HepG2 (cell line): ENCODE measurements at regions not wholly inside any gene's neighbourhood (a gene's known extent, or its start where the extent isn't known, plus 50 kb on each side); places are given as distances from the start of the nearest gene placed in this dataset.

Source experiments
- ATAC-seq: fragments of 200-7000 bp; cut with Tn5 transposase; 3 replicates; pipeline ENCODE4 v1.9.1; 2020; ENCODE audit warnings: mild to moderate bottlenecking, moderate library complexity
- BruUV-seq: library from RNA; stranded (reverse); fragments of 400-500 nt; replicated peaks from 2 replicates; lab custom pipeline; 2021; lab: Mats Ljungman, UMichigan
- CTCF ChIA-PET: fragments of 300-600 bp; formaldehyde crosslinking; extraction: SDS; loops from one replicate; lab custom pipeline; 2021; ENCODE audit warnings: low total read pairs, inconsistent platforms, low intra/inter-chr PET ratio; lab: Yijun Ruan, JAX
- POLR2A ChIA-PET: fragments of 350-600 bp; sonication (Branson Sonifier 250); formaldehyde crosslinking; loops from one replicate; lab custom pipeline; 2020; ENCODE audit warnings: antibody characterized with exemption, inconsistent platforms; lab: Yijun Ruan, JAX
- DNase-seq: peaks from one replicate; pipeline ENCODE4 v3.0.0-alpha.2; 2015; ENCODE audit warnings: low spot score
- FAIRE-seq: peaks from 3 replicates; lab custom pipeline; 2011; peaks lifted over from hg19 to GRCh38; lab: Jason Lieb, UNC
- H2AFZ ChIP-seq: one replicate; pipeline ENCODE4 v1.6.1; 2011; ENCODE audit warnings: low read length, inconsistent platforms
- H3K27ac ChIP-seq: fragments of 300-600 bp; 3 replicates; pipeline ENCODE4 v1.8.0; 2011; ENCODE audit warnings: mixed run types, mild to moderate bottlenecking, mixed read lengths, low read length, inconsistent platforms; ENCODE audit not compliant: insufficient read depth; ENCODE audit errors: extremely low read length
- H3K27me3 ChIP-seq, 2 experiments: fragments of 200-600 bp in 1 of 2; 2 replicates in 1 of 2; 3 replicates in 1 of 2; pipeline versions ENCODE4 v1.6.0 to v1.8.0; 2011; ENCODE audit warnings: low read length in 2 of 2, mild to moderate bottlenecking in 2 of 2, moderate library complexity in 2 of 2, inconsistent platforms in 1 of 2; ENCODE audit not compliant: insufficient read depth in 2 of 2, control insufficient read depth in 1 of 2
- H3K36me3 ChIP-seq, 2 experiments: fragments of 200-600 bp in 1 of 2; replicated peaks in 1 of 2; 2 replicates in 1 of 2; 3 replicates in 1 of 2; pipeline versions ENCODE4 v1.5.1 to v1.8.0; 2011; ENCODE audit warnings: low read length in 2 of 2, inconsistent platforms in 1 of 2; ENCODE audit not compliant: insufficient read depth in 2 of 2, control insufficient read depth in 1 of 2
- H3K4me1 ChIP-seq: 2 replicates; pipeline ENCODE4 v1.5.1; 2012; ENCODE audit warnings: low read length, inconsistent platforms; ENCODE audit not compliant: insufficient read depth
- H3K4me2 ChIP-seq: 2 replicates; pipeline ENCODE4 v1.6.0; 2011; ENCODE audit warnings: low read depth, low read length, inconsistent platforms
- H3K4me3 ChIP-seq, 3 experiments: fragments of 200-600 bp in 1 of 3; sonication (generic), shearing (Covaris generic) in 1 of 3; replicated peaks in 1 of 3; 2 replicates each; pipeline ENCODE4 v1.5.1; 2011 to 2016; ENCODE audit warnings: low read length in 3 of 3, inconsistent platforms in 2 of 3, low read depth in 2 of 3, mild to moderate bottlenecking in 2 of 3, control low read depth in 1 of 3, mixed read lengths in 1 of 3; ENCODE audit not compliant: insufficient read depth in 1 of 3
- H3K79me2 ChIP-seq: one replicate; pipeline ENCODE4 v1.6.1; 2011; ENCODE audit warnings: low read length, inconsistent platforms; ENCODE audit not compliant: insufficient read depth
- H3K9ac ChIP-seq: 2 replicates; pipeline ENCODE4 v1.6.0; 2011; ENCODE audit warnings: mild to moderate bottlenecking, low read depth, low read length, inconsistent platforms; ENCODE audit not compliant: insufficient read depth
- H3K9me3 ChIP-seq: 2 replicates; pipeline ENCODE4 v1.5.1; 2012; ENCODE audit warnings: mild to moderate bottlenecking, low read length
- H4K20me1 ChIP-seq: 2 replicates; pipeline ENCODE4 v1.6.0; 2011; ENCODE audit warnings: inconsistent platforms, mild to moderate bottlenecking, low read length, moderate library complexity; ENCODE audit not compliant: insufficient read depth
- BORCS8-MEF2B ChIP-seq: sonication (generic); formaldehyde crosslinking; IDR thresholded peaks from 2 replicates; pipeline ENCODE4 v1.8.0; 2022; ENCODE audit warnings: mild to moderate bottlenecking, missing genetic modification reagents
- ESRRA ChIP-seq: sonication (generic); formaldehyde crosslinking; IDR thresholded peaks from 2 replicates; pipeline ENCODE4 v1.5.1; 2020; ENCODE audit warnings: mild to moderate bottlenecking, low read depth, missing genetic modification reagents
- KDM1A ChIP-seq: IDR thresholded peaks from 2 replicates; pipeline ENCODE4 v1.6.1; 2016; ENCODE audit warnings: missing compliant biosample characterization
- NFE2L1 ChIP-seq: sonication (generic); formaldehyde crosslinking; IDR thresholded peaks from 2 replicates; pipeline ENCODE4 v1.4.0; 2020; ENCODE audit warnings: missing genetic modification reagents, mild to moderate bottlenecking, borderline replicate concordance
- NFIB ChIP-seq: sonication (generic); formaldehyde crosslinking; IDR thresholded peaks from 2 replicates; pipeline ENCODE4 v1.9.0; 2021; ENCODE audit warnings: missing genetic modification reagents, mild to moderate bottlenecking, borderline replicate concordance
- RFX1 ChIP-seq: fragments of 450-650 bp; IDR thresholded peaks from 2 replicates; pipeline ENCODE4 v1.6.1; 2017
- RFX3 ChIP-seq: IDR thresholded peaks from 2 replicates; pipeline ENCODE4 v1.6.1; 2016; ENCODE audit warnings: missing biosample characterization, missing genetic modification reagents
- RXRA ChIP-seq: sonication (generic); formaldehyde crosslinking; IDR thresholded peaks from 2 replicates; pipeline ENCODE4 v1.5.1; 2020; ENCODE audit warnings: missing genetic modification reagents
- SAP130 ChIP-seq: IDR thresholded peaks from 2 replicates; pipeline ENCODE4 v1.6.1; 2016; ENCODE audit warnings: low read depth
- SRSF4 ChIP-seq: fragments of 200-400 bp; formaldehyde crosslinking; IDR thresholded peaks from one replicate; pipeline ENCODE4 v1.6.1; 2018; ENCODE audit warnings: mild to moderate bottlenecking, low read depth, low read length, moderate library complexity; ENCODE audit not compliant: poor library complexity, severe bottlenecking
- TARDBP ChIP-seq: sonication (generic); formaldehyde crosslinking; IDR thresholded peaks from 2 replicates; pipeline ENCODE4 v1.8.0; 2022; ENCODE audit warnings: mild to moderate bottlenecking, missing genetic modification reagents
- ZFP36L1 ChIP-seq: sonication (generic); formaldehyde crosslinking; IDR thresholded peaks from 2 replicates; pipeline ENCODE4 v1.8.0; 2022; ENCODE audit warnings: mild to moderate bottlenecking, missing genetic modification reagents, moderate library complexity
- ZFP91 ChIP-seq: sonication (generic); formaldehyde crosslinking; IDR thresholded peaks from 2 replicates; pipeline ENCODE4 v1.9.0; 2022; ENCODE audit warnings: missing genetic modification reagents, mild to moderate bottlenecking, borderline replicate concordance
- ZMYM3 ChIP-seq: sonication (generic); formaldehyde crosslinking; IDR thresholded peaks from 2 replicates; pipeline ENCODE4 v1.5.1; 2020; ENCODE audit warnings: mild to moderate bottlenecking, missing genetic modification reagents
- ZNF121 ChIP-seq: sonication (generic); formaldehyde crosslinking; IDR thresholded peaks from 2 replicates; pipeline ENCODE4 v1.5.0; 2020; ENCODE audit warnings: mild to moderate bottlenecking, missing genetic modification reagents
- ZNF124 ChIP-seq: sonication (generic); formaldehyde crosslinking; IDR thresholded peaks from 2 replicates; pipeline ENCODE4 v1.4.0; 2020; ENCODE audit warnings: missing genetic modification reagents
- ZNF580 ChIP-seq: IDR thresholded peaks from 2 replicates; pipeline ENCODE4 v1.6.1; 2016; ENCODE audit warnings: low read depth, borderline replicate concordance
- ZNF629 ChIP-seq: sonication (generic); formaldehyde crosslinking; conservative IDR thresholded peaks from 2 replicates; pipeline ENCODE4 v1.5.0; 2020; ENCODE audit warnings: missing genetic modification reagents
- ZNF7 ChIP-seq: IDR thresholded peaks from 2 replicates; pipeline ENCODE4 v1.6.1; 2016; ENCODE audit warnings: missing biosample characterization, missing genetic modification reagents
- WGBS: methylation state at CpG from one replicate; pipeline ENCODE4 v1.1.6; 2017; ENCODE audit warnings: low lambda C conversion rate; 5-methylcytosine and 5-hydroxymethylcytosine counted together
- in situ Hi-C: cut with HindIII; loops from 2 replicates; pipeline ENCODE4 v1.10.0; 2017; ENCODE audit warnings: low pct_unique_long_range_greater_than_20kb; ENCODE audit not compliant: extremely low pct_ligation_motif_present
- intact Hi-C: fragments of 100-400 bp; cut with micrococcal nuclease; formaldehyde crosslinking; loops from one replicate; pipeline ENCODE4 v1.10.0; 2022; ENCODE audit not compliant: unreplicated experiment

- TF ChIP-seq ZFP36L1 (CRISPR knock-in tag) (no peak), ZNF7 (peak; percentile 75; the same call in 1 of the 2 replicates)
- TF ChIP-seq, all 625 proteins: peak for 22
Measured at GRCh38 chr14:76958980-76959710, 69.4 kb downstream of the IRF2BPL start (continued).

GRCh38 chr14:76958020-76958979, 70.2 kb downstream of the IRF2BPL start:
- 0 out of 2 replicates have a peak, but pooled peaks have one; percentile 40 for TF ChIP-seq TARDBP (CRISPR knock-in tag)
- TF ChIP-seq RFX3 (CRISPR knock-in tag): peak; percentile 59; the same call in 1 of the 2 replicates
- peak; percentile 75 for TF ChIP-seq KDM1A (CRISPR knock-in tag)
- TF ChIP-seq RFX1: peak; percentile 55; the same call in 1 of the 2 replicates
- 0 out of 2 replicates have a peak, but pooled peaks have one; percentile 11 for TF ChIP-seq RXRA
- TF ChIP-seq SAP130: peak; percentile 20; the same call in 1 of the 2 replicates
- TF ChIP-seq ZNF629 (CRISPR knock-in tag): peak; percentile 96
- no peak for TF ChIP-seq ZNF124 (CRISPR knock-in tag)
- peak; percentile 86 for TF ChIP-seq ZNF121 (CRISPR knock-in tag)
- TF ChIP-seq NFIB (CRISPR knock-in tag): no peak
- TF ChIP-seq ZNF580: no peak
- no peak for TF ChIP-seq BORCS8-MEF2B (CRISPR knock-in tag)
- peak; percentile 57 for TF ChIP-seq ZMYM3
- TF ChIP-seq ESRRA (CRISPR knock-in tag): peak; percentile 90
- no peak for TF ChIP-seq SRSF4
- 0 out of 2 replicates have a peak, but pooled peaks have one; percentile 22 for TF ChIP-seq ZFP91 (CRISPR knock-in tag)
- no peak for TF ChIP-seq NFE2L1 (CRISPR knock-in tag)
- Histone ChIP-seq H2AFZ (no peak overlapping the region), H3K27me3 (no peaks in the 10 kb centered on the region), H3K27ac (peak overlapping the region; percentile 53), H3K9ac (peak overlapping the region; percentile 45), H3K9me3 (no peaks in the 10 kb centered on the region), H3K79me2 (no peaks in the 10 kb centered on the region), H4K20me1 (no peaks in the 10 kb centered on the region), H3K4me3 (peak overlapping the region in 1 of 3 experiments; percentile 47; a peak in 2 of 6 replicates), H3K36me3 (no peaks in the 10 kb centered on the region), H3K4me1 (peaks cover 91% of the 10 kb centered on the region), H3K4me2 (peak overlapping the region; percentile 72)
- in situ Hi-C loops: no loop called here
- ATAC-seq (no peak), FAIRE-seq (no peak), DNase-seq (no peak)
- no TSS peak for BruUV-seq
- ChIA-PET CTCF (no interaction called here), POLR2A (interaction anchor here (0.9 to 2.2 kb wide), 4 partner anchors 8 to 70 kb away, joined by 3 to 10 read pairs (median 4); no protein-coding TSS in a partner anchor)
- intact Hi-C loops: no loop called here
- WGBS: 52% methylated on average over 7 of the region's 11 CpGs
